Skeletal muscle tissue (tissue), 3 donors: ENCODE measurements at regions not wholly inside any gene's neighbourhood (a gene's known extent, or its start where the extent isn't known, plus 50 kb on each side); places are given as distances from the start of the nearest gene placed in this dataset.

Experiments
- H3K27ac ChIP-seq: one replicate; pipeline ENCODE4 v1.7.0; 2013; ENCODE audit warnings: mild to moderate bottlenecking, low read depth, low read length, inconsistent platforms
- H3K27me3 ChIP-seq, 3 donors: one replicate each; pipeline ENCODE4 v1.7.0; 2013; ENCODE audit warnings: low read length in 3 of 3; ENCODE audit not compliant: control insufficient read depth in 3 of 3, insufficient read depth in 3 of 3
- H3K36me3 ChIP-seq, 3 donors: one replicate each; pipeline ENCODE4 v1.7.0; 2013; ENCODE audit warnings: low read length in 3 of 3; ENCODE audit not compliant: control insufficient read depth in 3 of 3, insufficient read depth in 3 of 3
- H3K4me1 ChIP-seq, 3 donors: one replicate each; pipeline ENCODE4 v1.7.0; 2013; ENCODE audit warnings: low read length in 3 of 3, mild to moderate bottlenecking in 3 of 3; ENCODE audit not compliant: control insufficient read depth in 3 of 3, insufficient read depth in 3 of 3
- H3K4me3 ChIP-seq, 3 donors: one replicate each; pipeline ENCODE4 v1.7.0; 2013; ENCODE audit warnings: low read length in 3 of 3
- H3K9ac ChIP-seq, 3 donors: one replicate each; pipeline ENCODE4 v1.7.0; 2013; ENCODE audit warnings: low read length in 3 of 3, mild to moderate bottlenecking in 3 of 3, moderate library complexity in 2 of 3, low read depth in 1 of 3
- H3K9me3 ChIP-seq, 3 donors: one replicate each; pipeline ENCODE4 v1.7.0; 2013; ENCODE audit warnings: low read length in 3 of 3; ENCODE audit not compliant: control insufficient read depth in 3 of 3
- donor health status: Osteomylitis.

DNA sequence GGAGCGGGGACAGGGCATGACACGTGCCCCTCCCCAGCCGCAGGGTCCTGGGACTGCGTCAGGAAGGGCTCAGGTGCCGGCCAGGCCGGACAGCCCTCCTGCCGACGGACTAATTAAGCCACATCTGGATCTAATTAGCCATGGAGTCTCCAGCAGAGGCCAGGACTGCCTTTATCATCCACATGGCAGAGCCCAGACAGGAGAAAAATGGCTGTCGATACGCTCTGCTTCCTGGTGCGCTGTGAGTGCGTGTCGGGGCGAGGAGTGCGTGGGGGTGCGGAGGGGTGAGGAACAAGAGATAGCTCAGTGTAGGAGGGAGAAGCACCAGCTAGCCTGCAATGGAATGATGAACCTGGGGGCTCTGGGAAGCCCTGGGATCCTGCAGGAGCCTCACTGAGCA, 218.8 kb downstream of the IRF8 start:
- H3K4me1 ChIP-seq: no peaks in the 10 kb centered on the region
- H3K36me3 ChIP-seq: no peaks in the 10 kb centered on the region
- no peak overlapping the region for H3K27ac ChIP-seq
- H3K9ac ChIP-seq: no peak overlapping the region
- H3K9me3 ChIP-seq: no peaks in the 10 kb centered on the region
- H3K4me3 ChIP-seq: no peak overlapping the region
- peaks cover 45 to 72% (median 51%) of the 10 kb centered on the region in 3 donors for H3K27me3 ChIP-seq

DNA sequence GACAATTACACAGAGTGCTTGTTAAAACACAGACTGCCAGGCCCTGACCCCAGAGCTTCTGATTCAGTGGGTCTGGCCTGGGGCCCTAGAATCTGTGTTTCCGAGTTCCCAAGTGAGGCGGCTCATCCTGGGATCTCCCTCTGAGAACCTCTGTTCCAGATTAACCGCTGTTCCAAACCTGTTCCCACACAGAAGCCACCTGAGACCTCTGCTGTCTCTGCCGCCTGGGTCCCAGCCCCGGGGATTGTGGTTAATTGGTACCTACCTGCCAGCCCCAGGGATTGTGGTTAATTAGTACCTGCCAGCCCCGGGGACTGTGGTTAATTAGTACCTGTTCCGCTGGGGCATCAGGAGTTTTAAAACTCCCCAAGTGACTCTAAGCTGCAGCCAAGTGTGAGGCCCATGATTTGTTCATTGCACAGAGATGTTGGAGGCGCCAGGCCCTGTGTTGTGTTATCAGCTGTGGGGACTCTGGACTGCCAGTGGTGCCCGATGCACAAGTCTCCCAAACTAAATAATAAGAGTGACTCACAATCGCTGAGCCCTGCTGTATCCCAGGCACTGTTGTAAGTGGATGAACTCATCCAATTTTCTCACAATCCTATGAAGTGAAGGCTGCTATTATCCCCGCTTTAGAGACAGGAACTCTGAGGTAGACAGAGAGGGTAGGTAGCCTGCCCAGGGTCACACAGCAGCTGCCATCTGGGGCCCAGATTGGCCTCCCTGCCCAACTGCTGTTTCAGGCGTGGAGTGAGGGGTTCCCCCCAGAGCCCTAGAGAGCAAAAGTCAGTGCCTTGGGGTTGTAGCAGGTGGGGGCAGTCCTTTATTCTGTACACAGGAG, 219.7 kb downstream of the IRF8 start:
- no peak overlapping the region for H3K4me3 ChIP-seq
- no peaks in the 10 kb centered on the region for H3K9me3 ChIP-seq
- no peaks in the 10 kb centered on the region for H3K36me3 ChIP-seq
- no peaks in the 10 kb centered on the region for H3K4me1 ChIP-seq
- H3K27me3 ChIP-seq: peaks cover 50 to 70% (median 55%) of the 10 kb centered on the region in 3 donors
- no peak overlapping the region for H3K27ac ChIP-seq
- H3K9ac ChIP-seq: no peak overlapping the region

- Histone ChIP-seq H3K4me3 (no peak overlapping the region), H3K27me3 (peaks cover 53 to 70% (median 57%) of the 10 kb centered on the region in 3 donors), H3K9me3 (no peaks in the 10 kb centered on the region), H3K4me1 (no peaks in the 10 kb centered on the region), H3K9ac (no peak overlapping the region), H3K36me3 (no peaks in the 10 kb centered on the region), H3K27ac (no peak overlapping the region)
Measured at GRCh38 chr16:86120201-86121192, 221.5 kb downstream of the IRF8 start.

DNA sequence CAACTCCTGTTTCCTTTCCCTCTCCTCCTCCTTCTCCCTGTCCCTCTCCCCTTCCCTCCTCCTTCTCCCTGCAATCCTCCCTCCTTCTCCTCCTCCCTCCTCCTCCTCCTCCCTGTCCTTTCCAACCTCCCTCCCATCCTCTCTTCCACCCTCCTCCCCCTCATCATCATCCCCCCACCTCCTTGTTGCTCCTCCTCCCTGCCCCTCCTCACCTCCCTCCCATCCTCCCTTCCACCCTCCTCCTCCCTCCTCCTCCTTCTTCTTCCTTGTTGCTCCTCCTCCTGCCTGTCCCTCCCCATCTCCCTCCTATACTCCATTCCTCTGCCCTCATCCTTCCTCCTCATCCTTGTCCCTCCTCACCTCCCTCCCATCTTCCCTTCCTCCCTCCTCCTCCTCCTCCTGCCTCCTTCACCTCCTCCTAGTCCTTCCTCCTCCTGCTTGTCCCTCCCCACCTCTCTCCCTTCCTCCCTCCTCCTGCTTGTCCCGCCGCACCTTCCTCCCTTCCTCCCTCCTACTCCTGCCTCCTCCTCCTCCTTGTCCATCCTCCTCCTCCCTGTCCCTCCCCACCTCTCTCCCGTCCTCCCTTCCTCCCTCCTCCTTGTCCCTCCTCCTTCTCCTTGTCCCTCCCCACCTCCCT, 222.5 kb downstream of the IRF8 start:
- Histone ChIP-seq H3K27me3 (peaks cover 48 to 63% (median 48%) of the 10 kb centered on the region in 3 donors), H3K4me1 (no peaks in the 10 kb centered on the region), H3K9ac (no peak overlapping the region), H3K4me3 (no peak overlapping the region), H3K27ac (no peak overlapping the region), H3K9me3 (no peaks in the 10 kb centered on the region), H3K36me3 (no peaks in the 10 kb centered on the region)

GRCh38 chr16:86122681-86123342, 223.8 kb downstream of the IRF8 start:
- Histone ChIP-seq H3K36me3 (no peaks in the 10 kb centered on the region), H3K9me3 (no peaks in the 10 kb centered on the region), H3K27me3 (peaks cover 35 to 57% (median 44%) of the 10 kb centered on the region in 3 donors), H3K9ac (no peak overlapping the region), H3K4me3 (no peak overlapping the region), H3K4me1 (no peaks in the 10 kb centered on the region), H3K27ac (no peak overlapping the region)

DNA sequence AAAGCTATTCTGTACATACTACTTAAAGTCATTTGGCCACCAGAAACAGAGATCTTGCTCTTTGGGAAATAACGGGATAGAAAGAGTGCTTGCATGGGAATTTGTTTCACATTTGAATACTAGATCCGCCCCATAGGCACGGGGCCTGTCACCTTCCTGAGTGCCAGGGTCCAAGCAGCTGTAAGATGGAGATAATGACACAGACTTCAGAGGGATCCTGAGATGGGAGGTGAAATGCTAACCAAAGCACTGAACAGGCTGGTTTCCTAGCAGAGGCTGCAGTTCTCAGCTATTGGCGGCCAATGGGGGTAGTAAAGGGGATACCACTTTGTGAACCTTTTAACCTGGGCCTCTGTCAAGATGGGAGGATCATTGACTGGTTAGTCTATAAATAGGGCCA, 225.4 kb downstream of the IRF8 start:
- Histone ChIP-seq H3K27ac (no peak overlapping the region), H3K4me3 (no peak overlapping the region), H3K27me3 (peaks cover 30 to 50% (median 31%) of the 10 kb centered on the region in 3 donors), H3K9me3 (no peaks in the 10 kb centered on the region), H3K36me3 (no peaks in the 10 kb centered on the region), H3K4me1 (no peaks in the 10 kb centered on the region), H3K9ac (no peak overlapping the region)

DNA sequence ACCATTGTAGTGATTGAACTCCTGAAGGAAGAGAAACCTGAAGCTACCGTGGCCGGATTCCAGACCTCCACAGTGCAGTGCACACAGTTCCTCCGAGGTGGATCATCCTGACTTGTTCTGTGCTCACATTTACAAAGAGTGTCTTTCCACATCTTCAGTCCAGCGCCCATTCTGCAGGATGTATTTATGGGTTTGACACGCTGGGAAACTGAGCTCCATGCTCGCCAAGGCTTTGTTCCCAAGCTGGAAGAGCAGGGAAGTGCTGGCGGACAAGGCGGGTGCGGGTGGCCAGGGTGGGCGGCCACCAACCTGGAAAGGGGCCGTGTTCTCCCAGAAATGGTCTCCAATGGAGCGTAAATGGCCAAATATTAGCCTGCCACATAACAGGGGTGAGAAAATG, 227.9 kb downstream of the IRF8 start:
- H3K27ac ChIP-seq: no peak overlapping the region
- H3K4me1 ChIP-seq: no peaks in the 10 kb centered on the region
- no peak overlapping the region for H3K9ac ChIP-seq
- no peaks in the 10 kb centered on the region for H3K9me3 ChIP-seq
- H3K27me3 ChIP-seq: peaks cover 19 to 31% (median 23%) of the 10 kb centered on the region in 3 donors
- no peaks in the 10 kb centered on the region for H3K36me3 ChIP-seq
- no peak overlapping the region for H3K4me3 ChIP-seq

GRCh38 chr16:86127366-86127765, 228.4 kb downstream of the IRF8 start:
- no peaks in the 10 kb centered on the region for H3K36me3 ChIP-seq
- H3K4me3 ChIP-seq: no peak overlapping the region
- no peak overlapping the region for H3K27ac ChIP-seq
- peaks cover 14 to 26% (median 18%) of the 10 kb centered on the region in 3 donors for H3K27me3 ChIP-seq
- H3K9ac ChIP-seq: no peak overlapping the region
- H3K4me1 ChIP-seq: no peaks in the 10 kb centered on the region
- no peaks in the 10 kb centered on the region for H3K9me3 ChIP-seq

DNA sequence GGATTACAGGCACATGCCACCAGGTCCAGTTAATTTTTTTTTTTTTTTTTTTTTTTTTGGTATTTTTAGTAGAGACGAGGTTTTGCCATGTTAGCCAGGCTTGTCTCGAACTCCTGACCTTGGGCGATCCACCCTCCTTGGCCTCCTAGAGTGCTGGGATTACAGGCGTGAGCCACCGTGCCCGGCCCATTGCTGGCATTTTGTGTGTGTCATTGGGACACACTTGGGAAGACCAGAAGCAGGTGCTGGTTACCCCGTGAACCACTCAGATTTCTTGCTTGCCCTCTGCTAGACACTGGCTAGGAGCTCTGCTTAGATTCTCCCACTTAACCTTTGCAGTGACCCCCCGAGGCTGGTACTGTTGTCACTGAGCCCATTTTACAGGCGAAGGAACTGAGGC, 229.3 kb downstream of the IRF8 start:
- Histone ChIP-seq H3K9me3 (peaks cover 0 to 1% (median 0%) of the 10 kb centered on the region in 3 donors), H3K4me3 (no peak overlapping the region), H3K36me3 (no peaks in the 10 kb centered on the region), H3K27me3 (peaks cover 10 to 20% (median 12%) of the 10 kb centered on the region in 3 donors), H3K9ac (no peak overlapping the region), H3K27ac (no peak overlapping the region), H3K4me1 (no peaks in the 10 kb centered on the region)
